CD4-positive, CD25-positive, alpha-beta regulatory T cell (primary cell): ENCODE measurements at regions not wholly inside any gene's neighbourhood (a gene's known extent, or its start where the extent isn't known, plus 50 kb on each side); places are given as distances from the start of the nearest gene placed in this dataset.

Experiments
- ATAC-seq, 2 donors: fragments of 150-1000 bp; cut with Tn5 transposase; one replicate each; pipeline ENCODE4 v1.10.0; 2021; ENCODE audit warnings: low read depth in 2 of 2, moderate number of reproducible peaks in 2 of 2, moderate library complexity in 1 of 2
- DNase-seq, 3 donors: peaks; one replicate each; pipeline versions ENCODE4 v3.0.0 to v3.0.0-alpha.2; 2012 to 2022; ENCODE audit warnings: mixed read lengths in 1 of 3
- H3K27ac ChIP-seq: one replicate; pipeline ENCODE4 v1.7.0; 2013; ENCODE audit warnings: mild to moderate bottlenecking, low read length; ENCODE audit not compliant: insufficient read depth, poor library complexity, severe bottlenecking
- H3K27me3 ChIP-seq: one replicate; pipeline ENCODE4 v1.7.0; 2013; ENCODE audit warnings: low read length; ENCODE audit not compliant: control insufficient read depth, insufficient read depth
- H3K36me3 ChIP-seq: one replicate; pipeline ENCODE4 v1.7.0; 2013; ENCODE audit warnings: mild to moderate bottlenecking, low read length, moderate library complexity; ENCODE audit not compliant: control insufficient read depth, insufficient read depth
- H3K4me1 ChIP-seq: 2 replicates; pipeline ENCODE4 v1.7.0; 2013; ENCODE audit warnings: mild to moderate bottlenecking, low read length; ENCODE audit not compliant: insufficient read depth, control insufficient read depth, poor library complexity, severe bottlenecking
- H3K4me3 ChIP-seq: one replicate; pipeline ENCODE4 v1.7.0; 2013; ENCODE audit warnings: low read depth, mild to moderate bottlenecking, low read length, moderate library complexity
- H3K9me3 ChIP-seq, 2 experiments: 1 replicate in 1 of 2; 2 replicates in 1 of 2; pipeline ENCODE4 v1.7.0; 2013; ENCODE audit warnings: low read length in 2 of 2, mild to moderate bottlenecking in 1 of 2, moderate library complexity in 1 of 2; ENCODE audit not compliant: control insufficient read depth in 2 of 2
- H3K27ac Mint-ChIP-seq, 3 donors: one replicate each; pipeline ENCODE4 v1.8.0; 2020 to 2022; ENCODE audit warnings: mild to moderate bottlenecking in 3 of 3, mixed read lengths in 3 of 3, moderate library complexity in 2 of 3
- H3K27me3 Mint-ChIP-seq: one replicate; pipeline ENCODE4 v1.8.0; 2022; ENCODE audit warnings: mild to moderate bottlenecking, mixed read lengths
- H3K36me3 Mint-ChIP-seq: one replicate; pipeline ENCODE4 v1.8.0; 2020; ENCODE audit warnings: mixed read lengths
- H3K4me1 Mint-ChIP-seq, 4 donors: one replicate each; pipeline ENCODE4 v1.8.0; 2020 to 2022; ENCODE audit warnings: mixed read lengths in 4 of 4, mild to moderate bottlenecking in 1 of 4
- H3K4me3 Mint-ChIP-seq, 4 donors: one replicate each; pipeline ENCODE4 v1.8.0; 2020 to 2022; ENCODE audit warnings: mild to moderate bottlenecking in 4 of 4, mixed read lengths in 4 of 4, moderate library complexity in 3 of 4
- H3K9me3 Mint-ChIP-seq, 7 donors: one replicate each; pipeline ENCODE4 v1.8.0; 2020 to 2022; ENCODE audit warnings: mixed read lengths in 7 of 7, mild to moderate bottlenecking in 3 of 7, moderate library complexity in 2 of 7

- no peak for ATAC-seq
- no peaks in the 10 kb centered on the region for H3K36me3 Mint-ChIP-seq
- H3K4me1 Mint-ChIP-seq = no peaks in the 10 kb centered on the region
- no peaks in the 10 kb centered on the region for H3K4me1 ChIP-seq
- H3K27ac Mint-ChIP-seq = no peak overlapping the region
- no peak for DNase-seq
- H3K9me3 ChIP-seq = no peaks in the 10 kb centered on the region
- H3K4me3 ChIP-seq = no peak overlapping the region
- H3K27me3 ChIP-seq = peaks cover 2% of the 10 kb centered on the region
- H3K27me3 Mint-ChIP-seq = peaks cover 17% of the 10 kb centered on the region
- peaks cover 0 to 6% (median 3%) of the 10 kb centered on the region in 7 donors for H3K9me3 Mint-ChIP-seq
- H3K4me3 Mint-ChIP-seq = no peak overlapping the region
- no peaks in the 10 kb centered on the region for H3K36me3 ChIP-seq
- no peak overlapping the region for H3K27ac ChIP-seq
Measured at GRCh38 chr11:115700496-115700895, 196.3 kb upstream of the CADM1 start.

GRCh38 chr11:115699733-115700132, 195.5 kb upstream of the CADM1 start:
- Mint-ChIP-seq H3K27me3 (peaks cover 9% of the 10 kb centered on the region), H3K27ac (no peak overlapping the region), H3K9me3 (peaks cover 0 to 6% (median 3%) of the 10 kb centered on the region in 7 donors), H3K4me3 (no peak overlapping the region), H3K4me1 (no peaks in the 10 kb centered on the region), H3K36me3 (no peaks in the 10 kb centered on the region)
- Histone ChIP-seq H3K27me3 (peaks cover 2% of the 10 kb centered on the region), H3K4me1 (no peaks in the 10 kb centered on the region), H3K27ac (no peak overlapping the region), H3K36me3 (no peaks in the 10 kb centered on the region), H3K4me3 (no peak overlapping the region), H3K9me3 (no peaks in the 10 kb centered on the region)
- no peak for ATAC-seq
- no peak for DNase-seq

- H3K4me3 Mint-ChIP-seq = no peak overlapping the region
- no peak overlapping the region for H3K4me3 ChIP-seq
- peaks cover 2% of the 10 kb centered on the region for H3K27me3 ChIP-seq
- DNase-seq = no peak
- no peaks in the 10 kb centered on the region for H3K4me1 Mint-ChIP-seq
- no peak for ATAC-seq
- H3K9me3 ChIP-seq = no peaks in the 10 kb centered on the region
- no peak overlapping the region for H3K27ac Mint-ChIP-seq
- no peak overlapping the region for H3K27ac ChIP-seq
- peaks cover 0 to 5% (median 1%) of the 10 kb centered on the region in 7 donors for H3K9me3 Mint-ChIP-seq
- H3K27me3 Mint-ChIP-seq = peaks cover 10% of the 10 kb centered on the region
- H3K4me1 ChIP-seq = no peaks in the 10 kb centered on the region
- H3K36me3 ChIP-seq = no peaks in the 10 kb centered on the region
- no peaks in the 10 kb centered on the region for H3K36me3 Mint-ChIP-seq
Measured at GRCh38 chr11:115699326-115699725, 195.1 kb upstream of the CADM1 start.

GRCh38 chr11:115698243-115698642, 194.0 kb upstream of the CADM1 start:
- Mint-ChIP-seq H3K27ac (no peak overlapping the region), H3K27me3 (peaks cover 18% of the 10 kb centered on the region), H3K4me3 (no peak overlapping the region), H3K36me3 (no peaks in the 10 kb centered on the region), H3K4me1 (no peaks in the 10 kb centered on the region), H3K9me3 (peaks cover 0 to 5% (median 2%) of the 10 kb centered on the region in 7 donors)
- H3K27ac ChIP-seq = no peak overlapping the region
- H3K27me3 ChIP-seq = peaks cover 2% of the 10 kb centered on the region
- H3K4me1 ChIP-seq = no peaks in the 10 kb centered on the region
- H3K36me3 ChIP-seq = no peaks in the 10 kb centered on the region
- no peaks in the 10 kb centered on the region for H3K9me3 ChIP-seq
- ATAC-seq = no peak
- no peak overlapping the region for H3K4me3 ChIP-seq
- DNase-seq = no peak

DNA sequence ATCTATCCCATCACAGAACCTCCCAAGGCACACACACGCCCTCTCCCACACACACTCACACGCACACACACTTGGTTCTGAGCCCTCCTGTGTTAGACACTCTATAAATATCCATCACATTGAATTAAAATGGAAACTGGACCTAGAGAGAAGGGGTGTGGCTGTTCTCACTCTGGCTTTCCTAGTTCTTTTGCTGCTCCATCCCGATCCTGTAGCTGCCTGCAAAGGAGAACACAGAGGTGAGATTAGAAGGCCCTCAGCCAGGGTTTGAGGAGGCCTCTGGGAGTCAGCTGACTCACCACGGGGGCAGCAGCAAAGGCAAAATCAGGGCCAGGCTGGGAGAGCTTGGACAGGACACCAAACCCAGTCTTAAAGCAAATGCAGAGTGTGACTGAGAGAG, 192.3 kb upstream of the CADM1 start:
- ATAC-seq = no peak
- H3K4me3 ChIP-seq = no peak overlapping the region
- peaks cover 0 to 3% (median 1%) of the 10 kb centered on the region in 7 donors for H3K9me3 Mint-ChIP-seq

GRCh38 chr11:115695677-115696364, 191.6 kb upstream of the CADM1 start:
- no peak for ATAC-seq
- peaks cover 0 to 3% (median 1%) of the 10 kb centered on the region in 7 donors for H3K9me3 Mint-ChIP-seq
- H3K4me1 ChIP-seq = no peaks in the 10 kb centered on the region

More for the DNA sequence above, 192.3 kb upstream of the CADM1 start:
- Histone ChIP-seq H3K9me3 (no peaks in the 10 kb centered on the region), H3K27ac (no peak overlapping the region), H3K36me3 (no peaks in the 10 kb centered on the region), H3K4me1 (no peaks in the 10 kb centered on the region), H3K27me3 (peaks cover 2% of the 10 kb centered on the region)
- no peaks in the 10 kb centered on the region for H3K36me3 Mint-ChIP-seq
- DNase-seq = no peak
- no peaks in the 10 kb centered on the region for H3K4me1 Mint-ChIP-seq
- H3K27me3 Mint-ChIP-seq = peaks cover 25% of the 10 kb centered on the region
- H3K27ac Mint-ChIP-seq = no peak overlapping the region
- no peak overlapping the region for H3K4me3 Mint-ChIP-seq

DNA sequence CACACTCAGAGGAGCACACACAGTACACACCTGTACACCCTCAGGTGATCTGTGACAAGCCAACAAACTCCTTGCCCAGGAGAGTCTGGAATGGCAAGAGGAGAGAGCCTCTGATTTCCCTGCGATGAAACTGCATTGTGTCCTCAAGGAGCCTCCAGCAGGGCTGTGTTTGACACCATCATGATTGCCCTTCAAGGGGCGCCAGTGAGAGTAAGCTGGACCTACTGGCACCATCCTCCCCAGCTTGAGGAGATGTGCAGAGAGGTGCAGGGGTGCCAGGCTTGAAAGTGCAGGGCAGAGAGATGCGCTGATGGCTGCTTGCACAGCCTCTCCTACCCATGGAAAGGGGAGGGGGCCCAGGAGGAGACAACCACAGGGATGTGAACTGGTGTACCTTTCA, 188.8 kb upstream of the CADM1 start:
- no peaks in the 10 kb centered on the region for H3K4me1 Mint-ChIP-seq
- no peaks in the 10 kb centered on the region for H3K4me1 ChIP-seq
- no peak overlapping the region for H3K27ac ChIP-seq
- H3K4me3 ChIP-seq = no peak overlapping the region
- no peak overlapping the region for H3K27ac Mint-ChIP-seq
- H3K27me3 Mint-ChIP-seq = peaks cover 18% of the 10 kb centered on the region
- H3K36me3 Mint-ChIP-seq = no peaks in the 10 kb centered on the region
- DNase-seq = no peak
- no peaks in the 10 kb centered on the region for H3K36me3 ChIP-seq
- peaks cover 0 to 2% (median 0%) of the 10 kb centered on the region in 7 donors for H3K9me3 Mint-ChIP-seq
- no peak overlapping the region for H3K4me3 Mint-ChIP-seq
- ATAC-seq = no peak
- H3K27me3 ChIP-seq = no peaks in the 10 kb centered on the region
- H3K9me3 ChIP-seq = no peaks in the 10 kb centered on the region

More at GRCh38 chr11:115695677-115696364, 191.6 kb upstream of the CADM1 start:
- no peak for DNase-seq
- Mint-ChIP-seq H3K36me3 (no peaks in the 10 kb centered on the region), H3K27ac (no peak overlapping the region), H3K4me1 (no peaks in the 10 kb centered on the region), H3K27me3 (peaks cover 25% of the 10 kb centered on the region), H3K4me3 (no peak overlapping the region)
- no peaks in the 10 kb centered on the region for H3K36me3 ChIP-seq
- peaks cover 2% of the 10 kb centered on the region for H3K27me3 ChIP-seq
- H3K9me3 ChIP-seq = no peaks in the 10 kb centered on the region
- no peak overlapping the region for H3K27ac ChIP-seq
- no peak overlapping the region for H3K4me3 ChIP-seq

DNA sequence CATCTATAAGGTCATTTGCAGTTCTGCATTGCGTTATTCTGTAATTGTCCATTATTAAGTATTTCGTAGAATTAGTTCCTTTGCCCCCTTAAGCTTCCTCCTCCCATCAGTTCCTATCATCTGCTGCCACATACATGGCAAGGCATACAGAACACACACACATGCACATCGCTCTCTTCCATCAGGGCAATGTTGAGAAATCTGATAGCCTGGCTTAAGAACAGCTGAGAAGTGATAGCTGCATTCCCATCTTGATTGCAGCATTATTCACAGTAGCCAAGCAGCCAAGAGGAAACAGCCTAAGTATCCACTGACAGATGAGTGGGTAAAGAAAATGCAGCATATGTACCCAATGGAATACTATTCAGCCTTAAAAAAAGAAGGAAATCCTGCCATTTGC, 186.8 kb upstream of the CADM1 start:
- Histone ChIP-seq H3K36me3 (no peaks in the 10 kb centered on the region), H3K27me3 (no peaks in the 10 kb centered on the region), H3K4me1 (no peaks in the 10 kb centered on the region), H3K4me3 (no peak overlapping the region), H3K27ac (no peak overlapping the region), H3K9me3 (no peaks in the 10 kb centered on the region)
- Mint-ChIP-seq H3K27me3 (peaks cover 18% of the 10 kb centered on the region), H3K4me1 (no peaks in the 10 kb centered on the region), H3K4me3 (no peak overlapping the region), H3K36me3 (no peaks in the 10 kb centered on the region), H3K27ac (no peak overlapping the region), H3K9me3 (peaks cover 0 to 5% (median 3%) of the 10 kb centered on the region in 7 donors)
- ATAC-seq = no peak
- no peak for DNase-seq
